AG08395 (cell line): ENCODE measurements at regions not wholly inside any gene's neighbourhood (a gene's known extent, or its start where the extent isn't known, plus 50 kb on each side); places are given as distances from the start of the nearest gene placed in this dataset.
"Not testable (repeated sequence)": the region's sequence is repeated elsewhere in the genome, so short reads cannot be mapped to it uniquely, and the experiment has no call there.

Experiments used
- DNase-seq: peaks from one replicate; pipeline ENCODE4 v3.0.0; 2012; ENCODE audit warnings: mixed read lengths, low spot score

DNA sequence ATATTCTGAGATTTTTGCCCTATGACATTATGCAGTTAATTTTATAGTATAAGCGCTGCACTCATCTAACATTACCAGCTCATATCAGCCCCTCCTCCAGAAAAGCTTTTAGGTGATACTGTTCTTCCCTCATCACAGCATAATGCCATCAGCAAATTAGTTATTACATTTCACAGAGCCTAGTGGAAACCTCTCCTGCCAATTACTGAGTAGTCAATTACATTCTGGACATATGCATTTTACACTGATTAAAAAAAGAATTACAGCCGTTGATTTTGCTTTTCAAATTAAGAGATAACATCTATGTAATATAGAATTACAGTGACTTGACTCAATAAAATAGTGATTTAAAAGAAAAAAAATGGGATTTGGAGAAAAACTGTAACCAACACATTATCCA, 542.1 kb downstream of the UQCRFS1 start:
- no peak for DNase-seq

DNA sequence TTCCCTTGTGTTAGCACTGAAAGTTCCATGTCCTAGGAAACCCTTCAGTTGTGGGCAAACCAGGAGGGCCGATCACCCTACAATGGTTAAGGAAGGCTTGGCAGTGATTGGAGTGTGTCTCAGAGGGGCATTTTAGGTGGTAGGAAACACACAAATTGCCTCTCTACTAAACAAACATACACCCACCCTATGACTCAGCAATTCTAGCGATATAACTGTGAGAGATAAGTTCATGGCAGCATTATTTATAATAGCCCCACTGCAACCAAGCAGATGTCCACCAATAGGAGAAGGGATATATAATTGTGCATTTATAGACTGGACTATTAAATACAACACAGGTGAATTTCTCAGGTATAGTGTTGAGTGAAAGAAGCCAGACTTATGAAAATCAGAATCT, 543.1 kb downstream of the UQCRFS1 start:
- DNase-seq, result no peak

DNA sequence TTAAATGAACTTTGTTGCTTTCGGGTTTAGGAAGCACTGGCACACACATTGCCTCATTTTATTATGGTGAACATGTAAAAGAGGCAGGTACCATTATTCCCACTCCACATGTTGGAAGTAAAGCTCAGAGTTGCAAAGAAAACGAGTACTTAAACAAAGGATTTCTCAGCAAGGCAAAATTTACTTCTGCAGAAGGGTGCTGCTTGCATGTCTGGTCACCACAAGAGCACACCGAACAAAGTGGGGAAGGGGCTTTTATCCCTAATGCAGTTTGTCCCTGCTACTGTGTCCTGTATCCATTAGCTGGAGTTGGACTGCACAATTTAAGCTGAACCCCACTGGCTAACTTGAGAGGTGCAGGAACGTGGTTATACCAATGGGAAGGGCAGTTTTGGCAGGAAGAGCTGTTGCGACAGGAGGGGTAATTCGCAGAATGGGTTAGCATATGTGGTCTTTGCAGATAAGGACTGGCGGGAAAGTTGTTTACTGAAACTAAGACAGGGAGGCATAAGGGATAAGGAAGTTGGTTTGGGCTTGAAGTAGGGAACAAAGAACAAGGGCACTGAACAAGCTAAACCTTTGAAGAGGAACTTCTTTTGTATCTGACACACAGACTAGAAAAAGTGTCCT, 545.5 kb downstream of the UQCRFS1 start:
- DNase-seq, result no peak

DNA sequence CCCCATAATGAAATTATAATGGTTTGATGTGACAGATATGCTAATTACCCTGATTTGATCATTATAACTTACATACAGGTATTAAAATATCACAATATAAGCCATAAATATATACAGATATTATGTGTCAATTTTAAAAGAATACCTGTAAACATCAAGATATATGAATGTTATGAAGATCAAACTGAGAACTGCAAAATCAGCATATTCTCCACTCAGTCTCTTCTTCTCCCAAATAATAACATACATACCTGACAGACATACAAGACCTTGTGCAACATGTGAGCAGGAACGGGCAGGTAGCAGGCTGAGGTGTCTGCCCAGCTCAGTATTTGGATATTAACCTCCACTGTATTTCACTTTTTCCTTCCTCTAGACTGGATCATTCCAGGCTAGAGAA, 547.2 kb downstream of the UQCRFS1 start:
- DNase-seq, result no peak

DNA sequence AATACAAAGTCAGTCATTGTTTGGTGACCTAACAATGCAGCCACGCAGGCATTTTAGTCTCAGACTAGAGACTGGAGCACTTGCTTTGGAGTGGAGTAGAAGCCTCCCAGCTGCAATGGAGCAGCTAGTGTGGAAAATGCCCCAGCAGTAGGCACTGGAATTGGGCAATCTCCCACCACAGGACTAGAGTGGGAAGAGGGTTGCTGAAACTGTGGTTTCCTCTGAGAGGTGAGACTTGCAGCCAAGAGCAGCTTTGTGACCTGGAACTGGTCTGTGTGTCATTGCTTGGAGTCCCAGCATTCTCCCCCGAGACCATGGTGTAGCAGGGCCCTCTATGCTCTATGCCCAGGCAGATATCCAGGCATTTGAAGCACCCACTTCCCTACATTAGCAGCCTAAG, 556.3 kb downstream of the UQCRFS1 start:
- DNase-seq, result no peak

DNA sequence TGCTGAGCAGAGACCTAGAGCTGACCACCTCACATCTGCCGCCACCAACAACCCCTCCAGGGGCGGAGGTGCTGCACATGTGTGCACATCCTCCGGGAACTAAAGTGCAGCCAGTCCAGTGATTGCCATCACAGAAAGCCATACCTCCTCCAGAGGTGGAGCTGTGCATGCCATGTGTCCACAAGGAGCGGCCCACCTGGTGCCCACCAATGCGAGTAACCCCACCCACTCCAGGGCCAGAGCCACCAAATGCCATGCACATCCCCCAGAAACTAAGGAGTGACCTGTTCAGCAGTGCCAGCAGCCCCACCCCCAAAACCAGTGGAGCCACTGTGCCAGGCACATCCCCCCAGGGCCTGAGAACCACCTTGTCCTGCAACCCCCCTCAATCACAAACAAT, 557.9 kb downstream of the UQCRFS1 start:
- no peak for DNase-seq

DNA sequence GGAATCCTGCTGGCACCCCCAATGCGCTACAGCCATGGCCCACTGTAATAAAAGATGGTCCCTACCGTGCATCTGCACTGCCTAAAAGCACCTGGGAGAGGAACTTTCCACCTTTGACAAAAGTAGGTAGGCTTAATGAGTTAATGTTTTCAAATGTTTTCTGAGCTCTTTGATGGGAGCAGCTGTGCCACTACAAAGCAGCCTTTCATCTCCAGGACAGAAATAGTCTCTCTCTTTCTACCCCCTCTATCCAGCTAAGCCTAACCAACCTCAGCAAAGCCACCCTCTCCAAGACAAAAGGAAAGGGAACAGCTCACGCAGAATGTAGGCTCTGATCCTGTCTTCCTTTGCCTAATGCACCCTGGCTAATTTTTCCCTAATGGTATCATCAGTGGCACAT, 560.2 kb downstream of the UQCRFS1 start:
- DNase-seq, result no peak

DNA sequence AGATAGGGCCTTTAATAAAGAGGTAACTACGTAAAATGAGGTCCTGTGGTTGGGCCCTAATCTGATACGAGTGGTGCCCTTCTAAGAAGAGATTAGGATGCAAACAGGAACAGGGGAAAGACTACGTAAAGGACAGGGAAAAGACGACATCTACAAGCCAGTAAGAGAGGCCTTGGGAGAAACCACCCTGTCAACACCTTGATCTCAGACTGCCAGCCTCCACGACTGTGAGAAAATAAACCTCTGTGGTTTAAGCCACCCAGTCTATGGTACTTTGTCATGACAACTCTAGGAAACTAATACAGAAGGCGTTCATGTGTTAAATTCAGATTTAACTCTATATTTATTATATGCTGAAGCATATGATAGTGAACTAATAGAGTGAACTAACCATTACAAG, 566.3 kb downstream of the UQCRFS1 start:
- no peak for DNase-seq

DNA sequence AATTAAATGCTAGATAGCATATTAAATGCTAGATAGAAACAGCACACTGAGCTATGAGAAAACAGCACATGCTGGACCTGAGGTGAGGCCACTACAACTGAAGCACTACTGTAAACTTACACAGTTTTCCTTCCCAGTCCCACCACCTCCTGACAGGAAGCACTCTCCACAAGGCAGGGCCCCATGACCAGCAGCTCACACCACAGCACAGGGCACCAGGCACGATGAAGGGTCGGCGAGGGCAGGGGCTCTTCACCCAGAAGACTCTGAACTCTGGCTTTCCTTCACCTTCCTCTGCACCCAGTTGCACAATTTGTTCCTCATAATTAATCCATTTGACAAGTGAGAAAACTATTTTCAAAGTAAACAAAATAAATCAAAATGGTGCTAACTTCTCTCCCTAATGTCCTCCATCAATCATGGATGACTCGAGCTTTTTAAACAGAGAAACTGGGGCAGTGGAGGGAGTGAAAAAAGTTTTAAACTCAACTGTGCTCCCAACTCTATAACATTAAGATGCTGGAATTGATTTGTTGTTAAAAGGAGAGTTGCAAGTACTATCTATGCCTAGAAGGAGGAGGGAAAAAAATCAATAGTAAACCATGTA, 568.7 kb downstream of the UQCRFS1 start:
- no peak for DNase-seq

DNA sequence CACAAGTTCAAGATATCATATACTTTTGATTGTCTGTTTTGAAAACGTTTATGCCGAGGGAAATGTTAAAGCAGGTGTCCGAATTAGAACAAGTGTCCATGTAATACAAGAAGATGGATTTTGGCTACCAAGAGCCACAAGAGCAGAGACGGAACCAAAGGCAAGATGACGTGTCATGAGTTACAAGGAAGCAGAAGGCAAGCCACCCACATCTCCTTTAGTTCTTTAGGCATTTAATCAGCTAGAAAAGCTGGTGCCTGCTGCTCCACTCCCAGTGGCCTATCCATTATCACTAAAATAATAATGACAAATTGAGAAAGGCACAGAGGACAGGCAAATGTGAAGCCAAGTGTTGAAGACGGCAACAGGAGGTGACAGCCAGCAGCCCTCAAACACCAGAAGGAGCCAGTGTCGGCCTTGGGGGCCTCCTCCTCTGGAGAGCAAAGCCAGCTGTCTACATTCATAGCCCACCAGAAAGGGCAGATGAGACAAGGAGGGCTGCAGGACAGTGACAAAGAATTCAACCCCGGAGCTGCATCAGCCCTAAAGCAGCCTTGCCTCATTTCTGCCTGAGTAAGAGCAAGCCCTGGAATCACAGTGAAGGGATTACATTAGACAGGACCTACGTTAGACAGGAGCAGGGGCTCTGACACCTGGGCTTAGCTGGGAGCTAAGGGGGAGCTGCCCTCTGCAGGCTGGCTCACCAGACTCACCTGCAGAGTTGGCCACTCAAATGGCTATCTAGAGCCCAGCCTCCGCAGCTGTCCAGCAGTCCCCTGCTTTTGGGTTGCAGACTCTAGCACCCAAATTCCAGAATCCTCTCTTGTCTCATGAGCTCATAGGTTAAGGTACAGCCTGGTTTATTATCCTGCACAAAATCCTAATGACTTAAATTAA, 569.9 kb downstream of the UQCRFS1 start:
- DNase-seq, result no peak

DNA sequence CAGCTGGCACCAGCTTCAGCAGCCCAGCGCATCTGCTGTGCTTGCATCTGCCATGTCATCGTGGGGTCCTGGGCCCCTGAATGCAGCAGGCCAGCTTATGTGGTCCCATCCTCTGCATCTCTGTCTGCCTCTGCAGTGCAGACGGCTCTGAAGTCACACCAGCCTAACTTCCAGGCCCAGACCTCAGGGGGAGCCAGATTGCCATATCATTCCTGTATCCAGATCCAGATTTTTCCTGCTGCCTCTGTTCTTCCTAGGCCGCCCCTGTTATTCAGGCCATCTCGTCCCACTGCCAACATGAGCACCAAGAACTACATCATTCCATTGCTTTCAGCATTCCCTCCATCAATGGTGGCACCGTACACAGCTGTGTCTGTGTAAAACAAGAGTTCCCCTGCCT, 571.6 kb downstream of the UQCRFS1 start:
- no peak for DNase-seq

DNA sequence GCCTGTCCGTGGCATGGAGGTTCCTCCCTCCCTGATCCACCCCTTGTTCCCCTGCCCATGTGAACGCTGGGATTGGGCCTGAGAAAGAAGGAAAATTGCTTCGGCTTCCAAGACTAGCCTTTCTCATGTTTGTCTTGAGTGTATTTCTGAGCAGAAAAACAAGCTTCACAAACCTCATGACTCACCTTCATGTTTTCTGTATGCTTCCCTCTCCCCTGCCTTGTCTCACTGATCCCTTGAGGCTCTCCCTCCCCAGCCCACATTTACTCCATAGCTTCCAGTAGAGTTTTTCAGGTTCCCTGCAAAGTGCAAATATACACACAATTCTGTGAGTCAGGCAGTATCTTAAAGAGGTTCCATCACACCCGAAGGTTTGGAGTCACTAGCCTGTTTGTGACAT, 572.4 kb downstream of the UQCRFS1 start:
- no peak for DNase-seq

DNA sequence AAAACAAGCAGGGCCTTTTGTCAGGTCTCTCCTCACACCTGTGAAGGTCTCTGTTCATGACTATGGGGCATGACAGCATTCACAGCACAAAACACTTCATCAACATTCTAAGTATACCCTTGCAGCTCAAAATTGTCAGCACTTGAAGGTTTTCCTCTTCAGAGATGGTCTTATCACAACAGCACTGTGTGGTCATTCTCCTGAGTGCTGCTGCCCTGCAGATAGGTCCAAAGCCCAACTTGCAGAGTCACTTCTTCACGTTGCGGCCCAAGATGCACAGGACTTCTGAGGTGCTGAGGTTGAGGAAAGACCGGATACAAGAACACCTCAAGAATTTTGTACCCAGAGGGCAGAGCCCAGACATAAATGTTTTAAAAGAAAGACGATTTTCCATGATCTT, 574.5 kb downstream of the UQCRFS1 start:
- DNase-seq, result no peak

DNA sequence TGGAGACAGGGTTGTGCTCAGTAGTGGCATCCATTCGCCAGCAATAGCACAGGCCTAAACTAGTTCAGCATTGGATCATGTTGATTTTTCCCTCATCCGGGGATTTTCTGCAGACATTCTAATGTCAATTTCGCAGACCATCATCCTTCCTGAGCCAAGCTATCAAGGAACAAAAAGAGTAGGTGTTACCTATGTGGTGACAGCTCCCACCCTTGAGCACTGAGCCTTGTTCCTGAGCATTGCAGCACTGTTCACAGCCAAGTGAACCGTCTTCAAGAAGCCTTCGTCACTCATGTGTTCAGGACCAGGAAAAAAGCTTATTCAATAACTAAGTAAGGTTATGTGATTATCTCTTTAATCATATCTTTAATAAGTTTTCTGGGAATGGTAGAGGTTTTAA, 576.2 kb downstream of the UQCRFS1 start:
- no peak for DNase-seq

DNA sequence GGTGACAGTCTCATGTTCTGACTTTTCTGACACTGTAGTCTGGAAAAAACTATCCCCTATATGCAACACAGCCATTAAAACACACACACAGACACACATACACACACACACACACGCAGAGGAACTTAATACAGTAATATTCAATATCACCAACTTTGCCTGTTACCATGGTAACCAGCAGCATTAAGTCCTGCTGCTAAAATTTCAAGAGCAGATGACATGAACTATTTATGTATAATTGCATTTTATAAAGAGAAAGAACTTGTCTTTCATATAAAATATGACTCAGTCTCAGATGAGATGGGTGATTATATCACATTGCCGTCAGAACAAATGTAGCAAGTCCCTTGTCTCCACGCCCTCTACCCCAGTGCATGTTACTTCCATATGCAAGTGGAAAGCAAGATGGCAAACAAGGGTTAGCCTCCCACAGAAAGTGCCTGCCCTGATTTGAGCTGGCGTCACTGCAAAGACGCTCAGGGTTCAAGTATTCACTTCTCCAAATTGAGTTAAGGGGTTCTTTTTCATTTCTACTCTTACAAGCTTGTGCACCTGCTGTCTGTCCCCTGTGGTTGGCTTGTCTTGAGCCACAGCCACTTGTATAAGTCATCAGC, 576.8 kb downstream of the UQCRFS1 start:
- no peak for DNase-seq

DNA sequence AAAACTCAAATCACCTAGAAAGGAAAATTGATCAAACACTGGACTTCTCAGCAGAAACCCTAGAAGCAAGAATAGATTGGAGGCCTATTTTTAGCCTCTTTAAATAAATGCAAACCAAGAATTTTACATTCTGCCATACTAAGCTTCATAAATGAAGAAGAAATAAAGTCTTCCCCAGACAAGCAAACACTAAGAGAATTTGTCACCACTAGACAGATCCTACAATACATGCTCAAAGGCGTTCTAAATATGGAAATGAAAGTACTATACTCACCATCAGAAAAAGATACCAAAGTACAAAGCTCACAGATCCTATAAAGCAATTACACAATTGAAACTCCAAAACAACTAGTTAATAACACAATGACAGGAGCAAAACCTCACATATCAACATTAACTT, 578.1 kb downstream of the UQCRFS1 start:
- no peak for DNase-seq

DNA sequence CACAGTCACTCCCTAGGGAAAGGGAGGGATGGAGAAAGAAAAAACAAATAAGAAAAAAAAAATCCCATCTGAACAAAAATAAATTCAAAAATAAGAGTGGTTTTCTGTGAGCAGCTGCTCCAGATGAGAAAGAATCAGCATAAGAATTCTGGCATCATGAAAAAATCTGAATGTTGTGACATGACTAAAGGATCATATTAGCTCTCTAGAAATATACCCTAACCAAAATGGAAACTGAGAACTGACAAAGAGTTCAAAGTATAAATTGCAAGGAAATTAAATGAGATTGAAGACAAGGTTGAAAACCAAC, 579.0 kb downstream of the UQCRFS1 start:
- DNase-seq, result no peak

DNA sequence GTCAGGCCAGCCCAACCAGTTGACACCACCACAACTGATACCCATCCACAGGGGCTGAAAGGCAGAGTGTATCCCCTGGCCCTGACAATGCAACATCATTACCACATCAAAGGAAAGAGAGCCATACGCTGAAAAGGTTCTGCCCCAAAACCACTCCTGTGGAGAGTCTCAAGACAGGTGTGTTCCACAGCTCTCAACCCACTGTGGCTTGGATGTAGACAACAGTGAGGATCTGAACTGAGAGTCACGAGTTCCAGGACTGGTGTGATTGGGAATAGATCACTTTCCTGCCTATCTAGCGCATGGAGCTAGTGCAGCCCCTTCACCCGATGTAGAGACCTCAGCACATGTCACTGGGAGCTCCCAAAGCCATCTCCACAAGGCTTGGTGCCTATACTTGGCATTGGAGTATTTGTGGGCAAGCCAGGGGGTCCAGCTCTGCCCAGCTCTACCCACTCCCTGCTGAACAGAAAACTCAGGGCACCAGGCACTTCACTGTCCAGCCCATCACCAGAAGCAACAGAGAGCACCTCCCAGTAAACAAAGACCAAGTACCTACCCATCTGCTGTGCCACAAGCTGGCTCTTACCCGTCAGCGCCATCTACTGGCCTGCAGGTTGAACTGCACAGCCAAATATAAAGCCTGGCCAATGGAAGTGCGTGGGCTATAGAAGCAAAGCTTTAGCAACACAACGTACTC, 579.5 kb downstream of the UQCRFS1 start:
- peak; percentile 41 for DNase-seq

DNA sequence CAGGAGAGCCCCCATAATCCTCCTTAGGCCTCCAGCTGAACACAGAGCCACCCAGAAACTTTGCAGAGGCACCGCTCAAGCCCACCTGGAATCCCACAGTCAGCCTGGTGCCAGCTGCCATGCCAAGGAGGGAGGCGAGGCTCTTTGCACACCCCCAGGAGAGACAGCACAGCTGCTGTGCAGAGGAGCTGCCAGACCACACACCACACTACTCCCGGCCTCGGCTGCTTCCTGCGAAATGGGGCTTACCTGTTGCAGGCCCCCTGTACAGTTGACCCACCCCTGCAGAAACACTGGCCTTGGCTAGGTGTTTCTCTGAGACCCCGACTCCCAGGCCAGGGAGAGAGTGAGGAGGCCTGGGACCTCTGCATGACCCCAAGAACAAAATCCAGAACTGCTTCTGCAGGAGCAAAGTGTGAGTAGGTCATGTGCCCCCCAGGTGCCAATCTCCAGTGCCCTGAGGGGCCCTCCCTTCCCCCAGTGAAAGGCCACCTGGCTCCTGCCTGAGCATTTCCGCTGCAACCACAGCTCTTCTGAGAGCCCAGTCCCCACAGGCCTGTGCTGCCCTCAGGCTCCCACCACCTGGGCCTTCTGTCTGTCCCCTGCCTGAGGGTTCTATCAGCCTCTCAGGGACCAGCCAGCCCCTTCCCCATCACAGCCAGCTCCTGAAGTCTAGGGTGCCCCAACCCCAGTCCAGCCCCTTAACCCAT, 580.4 kb downstream of the UQCRFS1 start:
- no peak for DNase-seq

DNA sequence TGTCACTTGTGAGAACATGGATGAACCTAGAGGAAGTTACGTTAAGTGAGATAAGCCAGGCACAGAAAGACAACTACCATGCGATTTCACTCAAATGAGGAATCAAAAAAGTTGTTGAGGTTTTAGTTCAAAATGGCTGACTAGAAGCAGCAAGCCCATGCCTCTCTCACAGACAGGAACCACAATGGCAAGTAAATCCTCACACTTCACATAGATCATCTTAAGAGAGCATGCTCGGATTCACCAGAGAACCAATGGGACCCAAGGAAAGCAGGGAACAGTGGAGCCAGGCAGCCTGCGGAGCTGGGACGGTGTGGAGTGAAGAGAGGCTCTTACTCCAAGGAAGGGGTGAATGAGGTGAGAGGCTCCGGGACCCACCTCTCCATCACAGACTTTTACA, 581.0 kb downstream of the UQCRFS1 start:
- no peak for DNase-seq

DNA sequence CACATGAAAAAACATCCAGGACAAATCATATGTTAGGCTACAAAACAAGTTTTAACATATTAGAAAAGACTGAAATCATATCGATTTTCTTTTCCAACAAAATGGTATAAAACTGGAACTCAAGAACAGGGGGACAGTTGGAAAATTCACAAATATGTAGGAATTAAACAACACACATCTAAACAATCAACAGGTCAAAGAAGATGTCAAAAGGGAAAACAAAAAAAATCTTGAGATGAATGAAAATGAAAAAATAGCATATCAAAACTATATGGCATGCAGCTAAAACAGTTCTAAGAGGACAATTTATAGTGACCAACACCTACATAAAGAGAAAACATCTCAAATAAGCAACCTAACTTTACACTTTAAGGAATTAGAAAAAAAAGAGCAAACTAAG, 585.3 kb downstream of the UQCRFS1 start:
- no peak for DNase-seq

DNA sequence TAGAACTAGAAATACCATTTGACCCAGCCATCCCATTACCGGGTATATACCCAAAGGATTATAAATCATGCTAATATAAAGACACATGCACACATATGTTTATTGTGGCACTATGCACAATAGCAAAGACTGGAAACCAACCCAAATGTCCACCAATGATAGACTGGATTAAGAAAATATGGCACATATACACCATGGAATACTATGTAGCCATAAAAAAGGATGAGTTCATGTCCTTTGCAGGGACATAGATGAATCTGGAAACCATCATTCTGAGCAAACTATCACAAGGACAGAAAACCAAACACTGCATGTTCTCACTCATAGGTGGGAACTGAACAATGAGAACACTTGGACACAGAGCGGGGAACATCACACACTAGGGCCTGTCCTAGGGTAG, 586.5 kb downstream of the UQCRFS1 start:
- DNase-seq, result not testable (repeated sequence)
